COR-L47 (cell line): ENCODE measurements at regions not wholly inside any gene's neighbourhood (a gene's known extent, or its start where the extent isn't known, plus 50 kb on each side); places are given as distances from the start of the nearest gene placed in this dataset.
"Not testable (repeated sequence)": the region's sequence is repeated elsewhere in the genome, so short reads cannot be mapped to it uniquely, and the experiment has no call there.

ENCODE experiments used
- DNase-seq: peaks from one replicate; lab custom pipeline; 2025; lab: John Stamatoyannopoulos, UW

GRCh38 chr10:34907743-34908430 is 92.8 kb upstream of the PARD3 start:
- no peak for DNase-seq

GRCh38 chr10:34906067-34906965 is 91.2 kb upstream of the PARD3 start:
- DNase-seq: no peak

- DNase-seq: no peak
These were observed 90.3 kb upstream of the PARD3 start for GRCh38 chr10:34905200-34905927.

- no peak for DNase-seq
These were observed 89.1 kb upstream of the PARD3 start for GRCh38 chr10:34904191-34904590.

GRCh38 chr10:34899161-34899560 is 84.1 kb upstream of the PARD3 start:
- DNase-seq: no peak

GRCh38 chr10:34895977-34896376 is 80.9 kb upstream of the PARD3 start:
- DNase-seq: no peak

- DNase-seq: not testable (repeated sequence)
These were observed 80.0 kb upstream of the PARD3 start for GRCh38 chr10:34895046-34895445.

GRCh38 chr10:34892521-34892920 is 77.4 kb upstream of the PARD3 start:
- DNase-seq: not testable (repeated sequence)

GRCh38 chr10:34890939-34891338 is 75.8 kb upstream of the PARD3 start:
- DNase-seq: no peak

GRCh38 chr10:34889004-34889869 is 74.1 kb upstream of the PARD3 start:
- DNase-seq: no peak

GRCh38 chr10:34886906-34887642 is 72.0 kb upstream of the PARD3 start:
- no peak for DNase-seq

GRCh38 chr10:34885898-34886297 is 70.8 kb upstream of the PARD3 start:
- no peak for DNase-seq

GRCh38 chr10:34885011-34885410 is 69.9 kb upstream of the PARD3 start:
- DNase-seq: no peak

GRCh38 chr10:34884272-34884952 is 69.3 kb upstream of the PARD3 start:
- no peak for DNase-seq

GRCh38 chr10:34880817-34881216 is 65.7 kb upstream of the PARD3 start:
- no peak for DNase-seq

GRCh38 chr10:34878651-34879050 is 63.6 kb upstream of the PARD3 start:
- DNase-seq: not testable (repeated sequence)

- DNase-seq: no peak
These were observed 60.0 kb upstream of the PARD3 start for GRCh38 chr10:34875061-34875460.

GRCh38 chr10:34872820-34873219 is 57.7 kb upstream of the PARD3 start:
- no peak for DNase-seq

- no peak for DNase-seq
These were observed 54.2 kb upstream of the PARD3 start for GRCh38 chr10:34869135-34869836.

GRCh38 chr10:34868589-34868988 is 53.5 kb upstream of the PARD3 start:
- DNase-seq: no peak
